ENCODE measurements at regions not wholly inside any gene's neighbourhood (a gene's known extent, or its start where the extent isn't known, plus 50 kb on each side); places are given as distances from the start of the nearest gene placed in this dataset.
"Not testable (repeated sequence)": the region's sequence is repeated elsewhere in the genome, so short reads cannot be mapped to it uniquely, and the experiment has no call there.

DNA sequence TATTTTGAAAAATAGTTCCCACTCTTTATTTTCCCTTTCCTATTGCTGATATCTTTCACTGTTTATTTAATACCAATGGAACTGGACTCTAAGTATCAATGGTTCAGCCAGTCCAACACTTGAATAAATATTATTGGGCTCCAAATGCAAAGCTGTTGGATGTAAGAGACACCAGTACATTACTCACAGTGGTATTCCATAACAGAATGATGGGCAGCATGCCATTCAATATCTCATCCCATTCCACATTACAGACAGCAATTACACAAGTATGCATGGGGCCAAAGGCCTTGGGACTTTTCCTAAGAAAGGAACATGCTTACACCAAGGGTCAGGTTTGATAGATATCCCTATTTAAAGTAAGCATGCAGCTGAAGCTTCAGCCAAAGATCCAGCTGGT is 231.9 kb downstream of the RND3 start:
- no peak overlapping the region for H3K27ac ChIP-seq
- no peaks in the 10 kb centered on the region for H3K27me3 ChIP-seq
- intact Hi-C loops (cut with DNase I; ENCODE audit: low total_unique reads): no loop called here
- no peak for TF ChIP-seq POLR2A (IDR thresholded peaks at IDR 0.05)
- TF ChIP-seq, protein P1, sequence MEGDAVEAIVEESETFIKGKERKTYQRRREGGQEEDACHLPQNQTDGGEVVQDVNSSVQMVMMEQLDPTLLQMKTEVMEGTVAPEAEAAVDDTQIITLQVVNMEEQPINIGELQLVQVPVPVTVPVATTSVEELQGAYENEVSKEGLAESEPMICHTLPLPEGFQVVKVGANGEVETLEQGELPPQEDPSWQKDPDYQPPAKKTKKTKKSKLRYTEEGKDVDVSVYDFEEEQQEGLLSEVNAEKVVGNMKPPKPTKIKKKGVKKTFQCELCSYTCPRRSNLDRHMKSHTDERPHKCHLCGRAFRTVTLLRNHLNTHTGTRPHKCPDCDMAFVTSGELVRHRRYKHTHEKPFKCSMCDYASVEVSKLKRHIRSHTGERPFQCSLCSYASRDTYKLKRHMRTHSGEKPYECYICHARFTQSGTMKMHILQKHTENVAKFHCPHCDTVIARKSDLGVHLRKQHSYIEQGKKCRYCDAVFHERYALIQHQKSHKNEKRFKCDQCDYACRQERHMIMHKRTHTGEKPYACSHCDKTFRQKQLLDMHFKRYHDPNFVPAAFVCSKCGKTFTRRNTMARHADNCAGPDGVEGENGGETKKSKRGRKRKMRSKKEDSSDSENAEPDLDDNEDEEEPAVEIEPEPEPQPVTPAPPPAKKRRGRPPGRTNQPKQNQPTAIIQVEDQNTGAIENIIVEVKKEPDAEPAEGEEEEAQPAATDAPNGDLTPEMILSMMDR (IDR thresholded peaks at IDR 0.05): no peak
- peaks cover 7% of the 10 kb centered on the region for H3K4me1 ChIP-seq
- H3K9me3 ChIP-seq: no peaks in the 10 kb centered on the region
- no peak for DNase-seq
- no peaks in the 10 kb centered on the region for H3K36me3 ChIP-seq (ENCODE audit: low read depth, missing control alignments)
- H3K4me3 ChIP-seq: no peak overlapping the region

DNA sequence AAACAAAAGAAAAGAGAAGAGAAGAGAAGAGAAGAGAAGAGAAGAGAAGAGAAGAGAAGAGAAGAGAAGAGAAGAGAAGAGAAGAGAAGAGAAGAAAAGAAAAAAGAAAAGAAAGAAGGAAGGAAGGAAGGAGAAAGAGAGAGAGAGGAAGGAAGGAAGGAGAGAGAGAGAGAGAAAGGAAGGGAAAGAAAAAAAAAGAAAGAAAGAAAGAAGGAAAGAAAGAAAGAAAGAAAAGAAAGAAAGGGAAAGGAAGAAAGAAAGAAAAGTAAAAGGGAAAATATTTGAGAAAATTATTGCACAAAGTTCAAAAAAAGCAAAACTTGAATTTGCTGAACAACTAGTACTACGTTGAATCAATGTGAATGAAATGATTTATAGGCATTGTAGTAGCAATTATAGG is 237.7 kb downstream of the RND3 start:
- H3K27ac ChIP-seq; intact Hi-C loops (cut with DNase I; ENCODE audit: low total_unique reads); H3K36me3 ChIP-seq (ENCODE audit: low read depth, missing control alignments); H3K9me3 ChIP-seq; DNase-seq; H3K4me3 ChIP-seq; H3K27me3 ChIP-seq; H3K4me1 ChIP-seq: not testable (repeated sequence)
- 88% methylated on average over 1 of the region's 1 CpG for WGBS, 2 donors

DNA sequence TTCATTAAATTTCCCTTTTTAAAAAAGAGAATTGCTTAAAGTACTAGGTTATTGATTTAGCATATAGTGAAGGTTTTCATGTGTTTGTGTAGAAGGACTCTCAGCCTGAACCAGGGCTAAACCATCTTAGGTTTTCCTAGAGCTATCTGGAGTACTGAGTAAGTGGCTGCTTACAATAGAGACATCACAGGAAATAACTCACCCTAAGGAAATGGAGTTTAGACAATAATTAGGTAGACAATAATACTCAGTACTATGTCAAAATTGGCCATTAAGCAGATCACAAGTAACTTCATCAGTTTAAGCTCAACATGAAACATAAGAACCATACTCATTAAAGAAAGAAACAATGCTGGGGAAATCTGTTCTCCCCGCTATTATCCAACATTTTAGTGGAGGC is 240.0 kb downstream of the RND3 start:
- Histone ChIP-seq H3K27me3 (no peaks in the 10 kb centered on the region), H3K9me3 (no peaks in the 10 kb centered on the region), H3K27ac (no peak overlapping the region), H3K4me1 (no peaks in the 10 kb centered on the region), H3K4me3 (no peak overlapping the region), H3K36me3 (ENCODE audit: low read depth, missing control alignments) (no peaks in the 10 kb centered on the region)
- DNase-seq: no peak
- WGBS, 2 donors: 59 to 95% methylated on average over 1 of the region's 1 CpG
- TF ChIP-seq, protein P1 (IDR thresholded peaks at IDR 0.05): no peak
- no peak for TF ChIP-seq POLR2A (IDR thresholded peaks at IDR 0.05)
- intact Hi-C loops (cut with DNase I; ENCODE audit: low total_unique reads): no loop called here

- H3K9me3 ChIP-seq: no peaks in the 10 kb centered on the region
- H3K4me1 ChIP-seq: no peaks in the 10 kb centered on the region
- DNase-seq: no peak
- no peaks in the 10 kb centered on the region for H3K27me3 ChIP-seq
- H3K36me3 ChIP-seq (ENCODE audit: low read depth, missing control alignments): no peaks in the 10 kb centered on the region
- H3K27ac ChIP-seq: no peak overlapping the region
- TF ChIP-seq, protein P1 (IDR thresholded peaks at IDR 0.05): no peak
- no peak for TF ChIP-seq POLR2A (IDR thresholded peaks at IDR 0.05)
- H3K4me3 ChIP-seq: no peak overlapping the region
- intact Hi-C loops (cut with DNase I; ENCODE audit: low total_unique reads): no loop called here
- WGBS, 2 donors: 50 to 52% methylated on average over 7 of the region's 7 CpGs
Observed at GRCh38 chr2:150234787-150235446, 252.6 kb downstream of the RND3 start.

GRCh38 chr2:150232871-150233270 is 254.6 kb downstream of the RND3 start:
- no peak overlapping the region for H3K4me3 ChIP-seq
- H3K27me3 ChIP-seq: no peaks in the 10 kb centered on the region
- DNase-seq: no peak
- no peak overlapping the region for H3K27ac ChIP-seq
- intact Hi-C loops (cut with DNase I; ENCODE audit: low total_unique reads): no loop called here
- H3K36me3 ChIP-seq (ENCODE audit: low read depth, missing control alignments): no peaks in the 10 kb centered on the region
- H3K4me1 ChIP-seq: no peaks in the 10 kb centered on the region
- H3K9me3 ChIP-seq: no peaks in the 10 kb centered on the region
- TF ChIP-seq, protein P1 (IDR thresholded peaks at IDR 0.05): no peak
- no peak for TF ChIP-seq POLR2A (IDR thresholded peaks at IDR 0.05)
